ENCODE measurements at regions not wholly inside any gene's neighbourhood (a gene's known extent, or its start where the extent isn't known, plus 50 kb on each side); places are given as distances from the start of the nearest gene placed in this dataset.

GRCh38 chr21:20729376-20729775, 268.8 kb upstream of the NCAM2 start:
- TF ChIP-seq EZH2phosphoT487 (IDR thresholded peaks at IDR 0.05; ENCODE audit: insufficient read depth, low read depth): no peak
- TF ChIP-seq EZH2 (IDR thresholded peaks at IDR 0.05; ENCODE audit: insufficient read depth, poor library complexity, severe bottlenecking): no peak
